NCI-H774 (cell line): ENCODE measurements at regions not wholly inside any gene's neighbourhood (a gene's known extent, or its start where the extent isn't known, plus 50 kb on each side); places are given as distances from the start of the nearest gene placed in this dataset.
"Not testable (repeated sequence)": the region's sequence is repeated elsewhere in the genome, so short reads cannot be mapped to it uniquely, and the experiment has no call there.

ENCODE experiments used
- DNase-seq: peaks from one replicate; lab custom pipeline; 2025; lab: John Stamatoyannopoulos, UW

DNA sequence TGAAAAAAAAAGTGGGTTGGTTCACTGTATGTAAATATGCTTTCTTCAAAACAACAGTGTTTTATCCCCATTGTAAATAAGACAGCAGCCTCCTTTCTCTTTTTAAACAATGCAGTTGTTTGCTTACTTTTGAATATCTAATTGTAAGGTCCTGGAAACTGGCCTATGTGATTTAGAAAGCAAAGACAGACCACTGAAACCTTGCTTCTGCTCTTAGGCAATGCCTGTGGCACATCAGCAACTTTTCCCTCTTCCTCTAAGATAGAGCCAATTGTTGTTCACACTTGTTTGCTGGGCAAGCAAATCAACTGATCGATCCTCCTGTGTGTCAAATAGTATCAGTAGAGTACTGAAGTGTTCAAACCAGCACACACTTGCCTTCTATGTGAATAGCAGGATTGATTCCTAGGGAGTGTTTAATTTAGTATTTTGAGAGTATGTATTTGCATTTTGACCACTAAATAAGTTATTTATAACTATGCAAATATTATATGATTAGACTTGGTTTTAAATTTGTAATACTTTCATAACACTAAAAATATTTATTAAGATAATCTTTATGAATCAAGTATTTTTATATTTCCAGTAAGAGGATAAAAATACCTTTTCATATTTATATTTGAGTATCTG lies 55.4 kb upstream of the GRPR start:
- no peak for DNase-seq

DNA sequence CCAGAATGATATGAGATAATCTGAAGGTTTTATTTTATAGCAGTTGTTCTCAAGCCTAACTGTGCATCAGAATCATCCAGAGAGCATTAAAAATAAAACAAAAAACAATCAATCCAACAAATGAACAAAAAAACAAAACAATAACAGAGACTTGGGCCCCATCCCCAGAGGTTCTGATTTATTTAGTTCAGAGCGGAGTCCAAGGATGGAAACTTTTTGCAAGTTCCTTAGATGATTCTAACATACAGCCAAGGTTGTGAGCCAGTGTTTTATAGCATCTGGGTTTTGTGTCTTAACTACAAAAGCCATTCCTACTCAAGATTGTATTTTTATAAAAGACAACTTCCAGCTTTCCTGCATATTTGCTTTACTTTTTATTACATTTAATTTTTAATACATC lies 59.4 kb upstream of the GRPR start:
- no peak for DNase-seq

DNA sequence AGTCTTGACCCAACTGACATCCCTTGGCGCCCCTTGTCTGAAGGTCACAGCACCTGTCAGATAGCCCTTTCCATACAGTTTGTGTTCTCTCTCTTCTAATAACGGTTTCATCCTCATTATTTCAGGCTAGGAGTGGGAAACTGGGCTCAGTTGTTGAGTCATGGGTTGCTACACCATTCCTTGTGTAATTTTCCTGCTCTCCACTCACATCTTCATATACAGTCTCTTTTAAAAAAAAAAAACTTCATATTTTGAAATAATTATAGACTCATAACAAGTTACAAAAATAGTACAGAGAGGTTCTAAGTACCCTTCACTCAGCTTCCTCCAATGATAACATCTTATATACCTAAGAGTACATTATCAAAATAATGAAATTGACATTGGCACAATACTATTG lies 60.2 kb upstream of the GRPR start:
- no peak for DNase-seq

DNA sequence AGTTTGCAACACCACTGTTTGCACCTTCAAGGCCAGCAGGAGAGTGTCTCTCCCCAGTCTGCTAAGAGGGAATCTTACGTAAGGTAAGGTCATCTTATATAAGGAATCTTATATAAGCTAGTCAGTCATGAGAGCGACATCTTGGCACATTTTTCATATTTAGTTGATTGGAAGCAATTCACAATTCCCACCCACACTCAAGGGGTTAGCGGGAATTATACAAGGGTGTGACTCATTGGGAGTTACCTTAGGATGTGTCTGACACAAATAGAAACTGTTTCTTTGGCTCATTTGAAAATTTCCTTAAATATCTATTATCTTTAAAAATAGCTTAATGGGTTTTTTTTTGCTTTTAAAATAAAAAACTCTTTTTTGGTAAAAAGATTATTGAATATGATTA lies 62.1 kb upstream of the GRPR start:
- no peak for DNase-seq

DNA sequence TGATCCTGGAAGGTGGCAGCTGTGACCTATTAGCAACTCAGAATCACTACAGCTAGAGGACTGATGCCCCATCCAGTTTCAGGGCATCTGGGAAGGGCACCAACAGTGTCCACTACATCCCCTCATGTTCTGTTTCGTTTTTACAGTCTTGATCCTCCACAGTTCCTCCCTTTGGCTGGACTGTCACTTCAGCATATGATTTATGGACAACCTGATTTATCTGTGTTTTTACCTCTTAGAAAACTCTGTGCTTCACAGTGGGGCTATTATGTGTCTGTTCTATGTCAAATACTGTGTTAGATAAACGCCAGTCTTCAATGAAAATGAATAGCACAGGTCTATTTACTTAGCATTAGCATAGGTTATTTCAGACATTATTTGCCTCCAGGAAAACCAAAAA lies 63.1 kb upstream of the GRPR start:
- DNase-seq: no peak

DNA sequence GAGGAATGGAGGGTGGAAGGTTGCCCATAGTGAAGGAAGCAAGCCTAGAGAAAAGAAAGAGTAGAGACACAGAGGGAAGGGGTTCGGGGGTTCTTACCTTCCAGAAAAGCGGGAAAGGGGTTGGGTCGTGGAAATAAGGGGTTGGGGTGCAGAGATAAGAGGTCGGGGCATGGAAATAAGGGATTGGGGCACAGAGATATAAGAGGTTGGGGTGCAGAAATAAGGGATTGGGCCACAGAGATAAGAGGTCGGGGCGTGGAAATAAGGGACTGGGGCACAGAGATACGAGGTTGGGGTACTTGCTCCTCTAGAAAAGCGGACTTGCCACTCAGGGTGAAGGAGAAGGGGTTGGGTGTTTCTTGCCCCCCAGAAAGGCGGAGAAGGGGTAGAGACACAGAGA lies 74.2 kb upstream of the GRPR start:
- DNase-seq: not testable (repeated sequence)

DNA sequence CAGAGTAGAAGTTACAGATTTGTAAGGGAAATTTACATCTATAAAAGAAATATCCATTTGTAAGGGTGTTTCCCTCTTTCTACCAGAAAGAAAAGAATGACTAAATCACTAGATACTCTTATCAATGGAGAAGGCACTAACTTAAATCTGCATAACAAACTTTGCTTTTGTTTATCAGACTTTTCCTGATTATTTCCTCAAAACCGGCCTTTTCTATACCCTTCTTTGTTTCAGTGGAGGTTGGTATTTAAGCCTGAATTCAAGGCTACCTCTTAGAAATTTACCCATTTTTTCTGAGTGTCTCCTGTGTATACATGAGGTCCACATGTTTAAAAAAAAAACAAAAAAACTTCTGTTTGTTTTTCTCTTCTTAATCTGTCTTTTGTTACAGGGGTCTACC lies 80.4 kb upstream of the GRPR start:
- no peak for DNase-seq

DNA sequence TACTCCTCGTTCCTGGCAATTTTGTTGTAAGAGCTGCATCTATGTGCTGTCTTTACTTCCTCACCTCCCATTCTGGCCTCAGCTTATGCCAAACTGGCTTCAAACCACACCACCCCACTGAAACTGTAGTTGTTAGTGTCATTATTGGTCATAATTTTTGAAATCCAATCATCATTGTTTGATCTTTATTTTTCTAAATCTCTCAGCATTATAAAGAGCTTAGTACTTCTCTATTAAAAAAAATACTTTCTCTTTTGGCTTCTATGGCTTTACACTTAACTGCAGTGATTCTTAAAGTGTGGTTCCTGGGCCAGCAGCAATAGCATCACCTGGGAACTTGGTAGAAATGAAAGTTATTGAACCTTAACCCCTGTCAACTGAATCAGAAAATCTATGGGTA lies 83.5 kb upstream of the GRPR start:
- no peak for DNase-seq

DNA sequence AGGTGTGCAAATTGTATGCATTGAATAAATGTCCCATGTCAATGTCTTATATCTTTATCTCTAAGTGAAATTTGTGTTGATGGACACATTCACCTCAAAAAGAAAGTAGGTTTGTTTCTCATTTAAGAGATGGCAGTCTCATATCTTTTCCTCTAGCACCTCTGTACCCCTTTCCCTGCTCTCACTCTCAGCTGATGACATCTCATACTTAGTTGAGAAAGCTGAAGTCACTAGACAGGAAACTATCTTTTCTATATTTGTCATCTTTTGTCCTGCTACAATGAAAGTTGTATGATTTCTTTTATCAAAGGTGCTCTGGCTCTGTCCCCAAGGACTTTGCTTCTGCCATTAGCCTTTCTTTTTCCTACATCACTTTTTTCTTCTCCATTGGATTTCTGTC lies 84.0 kb upstream of the GRPR start:
- no peak for DNase-seq

DNA sequence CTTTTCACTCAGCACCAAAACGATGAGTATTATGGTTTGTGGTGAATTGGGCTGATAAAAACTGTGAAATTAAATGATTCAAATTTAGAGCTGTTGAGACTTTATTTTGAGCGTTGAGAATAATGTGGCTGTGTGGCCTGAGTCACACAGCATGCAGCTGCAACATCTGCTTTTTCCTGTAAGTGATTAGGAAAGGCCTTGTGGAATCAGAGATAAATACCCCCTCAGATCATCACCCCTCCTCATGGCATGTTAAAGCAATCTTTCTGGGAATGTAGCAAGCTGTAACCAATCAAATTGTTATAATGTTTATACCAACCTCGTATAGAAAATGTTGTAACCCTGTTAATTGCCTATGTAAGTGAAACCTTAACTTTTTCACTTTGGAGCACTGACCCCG lies 90.0 kb upstream of the GRPR start:
- DNase-seq: no peak

DNA sequence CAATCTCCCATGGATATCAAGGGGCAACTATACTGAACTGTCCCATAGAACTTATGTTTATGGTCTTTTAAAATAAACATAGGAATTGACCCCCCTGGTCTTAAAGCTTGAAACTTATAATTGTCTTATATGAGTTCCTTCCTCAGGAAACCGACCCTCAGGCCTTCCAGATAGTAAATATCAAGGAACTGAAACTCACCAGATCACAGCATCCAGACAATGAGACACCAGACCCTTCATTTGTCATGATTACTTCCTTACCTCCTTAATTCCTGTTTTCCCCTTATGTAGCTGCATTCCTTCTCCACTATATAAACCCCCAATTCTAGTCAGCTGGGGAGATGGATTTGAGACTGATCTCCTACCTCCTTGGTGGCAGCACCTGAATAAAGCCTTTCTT lies 94.8 kb upstream of the GRPR start:
- DNase-seq: no peak

DNA sequence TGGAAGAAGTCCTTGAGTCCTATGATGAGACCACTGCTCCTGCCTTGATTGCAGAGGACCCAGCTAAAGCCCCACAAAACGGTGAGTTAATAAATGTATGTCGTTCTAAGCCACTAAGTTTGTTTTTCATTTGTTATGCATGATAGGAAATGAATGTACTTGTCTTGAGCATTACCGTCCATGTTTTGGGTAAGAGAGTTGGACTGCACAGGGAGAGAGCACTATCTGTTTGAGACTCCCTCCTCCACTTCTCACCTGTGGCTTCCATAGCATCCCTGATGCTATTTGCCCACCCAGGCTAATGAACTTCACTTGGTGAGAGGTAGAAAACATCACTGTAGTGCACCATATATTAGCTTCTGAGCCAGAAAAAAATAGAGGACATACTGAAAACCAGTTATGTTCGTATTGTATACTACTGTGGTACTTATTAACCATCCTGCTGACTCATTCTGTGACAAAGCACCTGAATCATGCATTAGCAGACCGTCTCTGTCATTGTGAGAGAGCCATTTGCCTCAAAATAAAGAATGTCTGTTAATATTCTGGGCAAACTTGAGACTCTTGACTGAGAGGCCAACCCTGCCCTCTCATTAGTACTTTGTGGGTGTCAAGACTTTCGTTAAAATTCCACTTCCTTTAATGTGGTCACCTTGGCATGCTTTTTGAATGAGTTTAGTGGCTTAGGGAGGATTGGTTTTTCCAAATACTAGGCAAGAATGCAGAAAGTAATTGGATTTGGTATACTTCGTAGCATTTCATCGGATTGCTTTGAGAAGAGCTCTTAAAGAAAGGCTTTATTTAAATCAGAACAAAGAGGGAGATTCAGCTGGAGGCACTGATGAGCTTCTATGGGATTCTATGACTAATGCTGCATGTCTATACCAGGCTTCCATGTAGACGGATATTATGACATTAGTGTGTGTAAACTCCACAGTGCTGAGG lies 99.3 kb upstream of the GRPR start:
- no peak for DNase-seq

DNA sequence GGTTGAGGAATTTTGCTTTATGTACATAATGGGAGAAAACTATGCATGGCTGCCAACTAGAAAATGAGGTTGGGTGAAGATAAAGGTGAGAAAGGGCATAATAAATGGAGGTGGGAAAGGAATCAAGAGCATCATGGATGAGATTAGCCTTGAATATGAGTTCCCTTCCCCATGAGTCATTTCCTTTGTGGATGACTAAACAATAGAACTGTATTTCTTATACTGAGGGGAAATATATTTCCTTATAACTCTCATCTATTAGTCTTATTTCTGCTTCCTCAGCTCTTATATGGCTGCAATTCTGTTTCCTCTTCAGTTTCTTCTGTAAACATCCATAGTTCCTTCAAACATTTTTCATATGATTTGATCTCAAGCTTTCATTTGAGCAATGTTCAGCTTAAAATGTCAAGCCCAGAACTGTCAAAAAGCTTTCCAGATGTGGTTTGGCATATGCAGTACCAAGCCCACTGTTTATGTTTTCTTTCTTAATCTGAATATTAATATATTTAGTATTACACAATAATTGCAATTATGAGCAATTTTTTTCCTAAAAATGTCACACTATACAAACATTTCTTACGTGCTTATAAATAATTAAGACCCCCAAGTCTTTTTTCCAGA lies 100.7 kb upstream of the GRPR start:
- DNase-seq: no peak

DNA sequence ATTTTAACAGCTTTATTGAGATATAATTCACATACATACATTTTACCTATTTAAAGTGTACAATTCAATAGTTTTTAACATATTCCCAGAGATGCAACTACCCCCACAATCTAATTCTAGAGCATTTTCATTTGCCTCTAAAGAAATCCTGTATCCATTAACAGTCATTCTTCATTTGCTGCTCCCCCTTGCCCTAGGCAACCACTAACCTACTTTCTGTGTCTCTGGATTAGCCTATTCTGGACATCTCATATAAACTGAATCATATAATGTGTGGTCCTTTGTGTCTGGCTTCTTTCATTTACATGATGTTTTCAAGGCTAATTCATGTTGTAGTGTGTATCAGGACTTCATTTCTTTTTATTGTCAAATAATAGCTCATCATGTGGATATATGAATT lies 105.1 kb upstream of the GRPR start:
- DNase-seq: no peak

DNA sequence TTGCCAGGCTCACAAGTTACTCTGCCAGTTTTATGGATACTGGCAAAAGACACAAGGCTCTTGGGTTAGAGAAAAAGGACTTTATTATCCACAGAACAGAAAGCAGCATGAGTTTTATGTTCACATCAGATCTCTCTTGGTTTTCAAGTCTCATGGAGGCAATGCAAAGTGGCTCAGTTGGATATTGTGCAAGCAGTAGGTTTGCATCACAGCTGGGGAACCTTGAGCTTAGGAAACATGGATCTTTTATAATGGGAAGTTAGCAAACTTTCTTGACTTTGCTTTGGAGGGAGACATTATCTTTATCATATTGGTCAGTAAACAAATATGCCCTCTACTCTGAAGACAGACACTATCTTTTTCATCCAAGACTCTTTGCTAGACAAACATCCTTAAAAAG lies 109.2 kb upstream of the GRPR start:
- no peak for DNase-seq

DNA sequence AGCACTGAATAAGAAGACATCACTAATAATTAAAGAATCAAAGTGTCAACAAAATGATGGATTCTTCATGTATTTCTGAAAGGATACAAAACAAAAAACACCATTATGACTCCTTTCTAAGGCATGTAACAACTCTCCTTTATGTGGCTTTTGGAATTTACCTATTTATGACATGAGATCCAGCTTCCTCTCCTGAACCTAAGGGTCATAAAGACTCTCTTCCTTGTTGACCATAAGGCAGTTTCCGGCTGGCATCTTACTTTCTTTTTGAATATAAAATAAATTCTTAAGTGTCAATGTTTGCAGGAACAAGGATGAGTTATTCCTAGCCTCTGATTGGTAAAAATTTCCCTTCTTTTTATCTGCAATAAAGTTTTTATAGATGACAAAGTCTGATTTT lies 111.1 kb upstream of the GRPR start:
- no peak for DNase-seq

DNA sequence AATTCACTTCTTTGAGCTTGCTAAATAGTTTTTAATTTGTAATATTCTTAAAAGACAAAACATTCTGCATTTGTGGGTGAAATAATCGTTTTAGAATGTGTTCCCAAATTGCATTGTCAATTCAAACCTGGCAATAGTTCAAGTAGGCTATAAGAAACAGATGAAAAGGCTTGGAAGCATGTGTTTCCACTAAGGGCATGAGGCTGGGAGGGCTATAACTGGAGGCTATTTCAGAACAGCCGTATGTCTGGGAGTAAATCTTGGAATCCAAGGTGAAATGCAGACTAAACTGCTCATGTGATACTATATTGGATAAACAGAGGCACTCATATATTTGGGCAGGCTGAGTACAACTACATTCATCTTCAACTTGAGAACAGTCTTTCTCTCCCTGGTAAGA lies 117.4 kb upstream of the GRPR start:
- no peak for DNase-seq

DNA sequence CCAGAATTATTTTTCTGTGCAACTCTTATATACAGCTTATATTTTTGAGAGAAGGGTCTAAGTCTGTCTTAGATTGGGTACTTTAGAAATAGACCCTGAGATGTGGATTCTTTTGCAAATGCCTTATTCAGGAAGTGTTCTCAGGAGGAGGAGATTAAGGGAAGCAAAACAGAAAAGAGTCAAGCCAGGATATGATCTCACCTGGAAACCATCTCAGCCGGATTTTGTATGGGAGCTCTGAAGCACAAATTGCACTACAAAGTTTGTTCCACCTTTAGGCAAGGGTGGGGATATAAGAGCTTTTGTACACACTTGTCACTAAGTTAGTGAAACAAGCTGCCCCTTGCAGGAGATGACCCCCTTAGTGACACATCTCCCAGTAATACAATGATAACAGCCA lies 121.2 kb upstream of the GRPR start:
- DNase-seq: no peak

DNA sequence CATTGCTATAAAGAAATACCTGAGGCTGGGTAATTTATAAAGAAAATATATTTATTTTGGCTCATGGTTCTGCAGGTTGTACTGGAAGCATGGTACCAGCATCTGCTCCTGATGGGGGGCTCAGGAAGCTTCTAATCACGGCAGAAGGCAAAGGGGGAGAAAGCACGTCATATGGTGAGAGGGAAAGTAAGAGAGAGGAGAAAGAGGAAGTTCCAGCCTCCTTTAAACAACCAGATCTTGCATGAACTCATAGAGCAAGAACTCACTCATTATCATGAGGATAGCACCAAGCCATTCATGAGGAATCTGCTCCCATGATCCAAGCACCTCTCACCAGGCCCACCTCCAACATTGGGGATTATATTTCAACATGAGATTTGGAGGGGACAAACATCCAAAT lies 125.0 kb upstream of the GRPR start:
- DNase-seq: no peak

DNA sequence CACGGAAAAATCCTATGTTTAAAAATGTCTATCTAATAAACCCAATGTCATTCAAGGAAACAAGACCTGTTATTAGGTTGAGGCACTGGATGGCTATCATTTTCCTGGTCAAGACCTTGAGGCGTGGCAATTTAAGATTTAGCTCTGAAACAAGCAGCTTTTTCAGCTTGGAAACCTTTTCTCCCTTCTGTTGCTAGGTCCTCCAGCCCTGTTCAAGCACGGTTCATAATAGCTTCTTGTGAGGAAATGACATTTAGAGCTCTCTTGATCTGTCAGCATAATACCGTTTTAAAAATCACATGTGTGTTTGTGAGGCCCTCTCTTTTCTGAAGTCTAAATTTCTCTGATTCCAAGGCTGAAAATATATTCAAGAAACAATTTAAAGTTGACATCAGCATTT lies 133.6 kb upstream of the GRPR start:
- DNase-seq: no peak

DNA sequence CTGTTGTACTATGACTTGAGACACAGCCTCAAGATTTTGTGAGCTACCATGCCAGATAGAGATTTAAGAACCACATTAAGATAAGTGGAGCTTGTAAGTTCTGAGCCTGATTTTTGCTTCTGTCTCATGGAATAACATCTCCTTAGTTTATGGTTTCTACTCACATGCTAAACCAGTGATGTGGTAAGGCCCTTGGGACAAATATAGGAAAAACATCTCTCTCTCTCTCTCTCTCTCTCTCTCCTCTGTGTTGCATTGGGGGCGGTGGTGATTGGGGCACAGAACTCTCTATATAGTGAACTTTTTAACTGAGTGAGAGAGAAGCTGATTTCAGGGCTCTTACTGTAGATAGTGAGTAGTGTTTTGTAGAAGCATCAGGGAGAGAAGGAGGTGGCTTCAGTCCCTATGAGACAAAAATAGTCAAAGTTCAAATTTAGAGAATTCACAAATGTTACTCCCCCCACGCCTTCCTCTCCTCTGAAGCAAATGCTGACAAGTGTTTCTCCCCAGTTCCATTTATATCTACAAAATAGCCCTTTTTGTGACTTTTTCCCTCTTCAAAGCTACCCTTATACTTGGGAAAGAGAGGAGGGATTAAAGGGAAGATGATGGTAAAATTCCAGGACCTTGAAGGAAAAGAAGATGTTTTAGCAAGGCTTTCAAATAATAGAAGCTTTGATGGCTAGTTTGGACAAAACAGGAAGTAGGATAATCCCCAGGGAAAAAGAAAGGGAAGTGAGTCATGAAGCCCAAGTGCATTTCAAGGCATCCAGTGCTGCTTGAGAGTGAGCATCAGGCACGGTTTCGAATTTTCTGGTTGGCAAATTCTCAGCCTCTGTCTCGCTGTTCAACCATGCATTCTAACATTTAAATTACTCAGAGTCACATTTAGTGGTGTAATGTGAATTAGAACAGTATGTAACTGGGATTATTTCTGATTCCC lies 134.3 kb upstream of the AP1S2 start:
- no peak for DNase-seq

DNA sequence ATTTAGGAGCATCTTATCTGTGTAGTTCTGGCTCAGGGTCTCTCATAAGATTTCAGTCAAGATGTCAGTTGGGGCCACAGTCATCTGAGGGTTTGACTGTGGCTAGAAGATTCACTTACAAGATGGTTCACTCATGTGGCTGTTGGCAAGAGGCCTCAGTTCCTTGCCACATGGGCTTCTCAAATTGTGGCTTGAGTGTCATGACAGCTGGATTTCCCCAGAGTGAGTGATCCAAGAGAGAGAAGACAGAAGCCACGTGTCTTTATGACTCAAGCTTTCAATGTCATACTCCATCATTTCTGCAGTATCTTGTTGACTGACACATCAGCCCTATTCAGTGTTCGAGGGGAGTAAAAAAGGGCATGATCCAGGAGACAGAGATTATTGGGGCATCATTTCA lies 131.3 kb upstream of the AP1S2 start:
- no peak for DNase-seq
